Stimulated activated CD4-positive, alpha-beta T cell treated with anti-CD3 and anti-CD28 coated beads, Interleukin-4, amount 100 ng/mL, for 1 hour (primary cell): ENCODE measurements at regions not wholly inside any gene's neighbourhood (a gene's known extent, or its start where the extent isn't known, plus 50 kb on each side); places are given as distances from the start of the nearest gene placed in this dataset.

ENCODE experiments used
- DNase-seq: peaks from one replicate; pipeline ENCODE4 v3.0.0-alpha.2; 2020

- no peak for DNase-seq
These were observed 1135.9 kb upstream of the WWC1 start for GRCh38 chr5:167155387-167156005.

GRCh38 chr5:167156446-167156845, 1135.0 kb upstream of the WWC1 start:
- DNase-seq, result no peak

- no peak for DNase-seq
These were observed 1132.9 kb upstream of the WWC1 start for GRCh38 chr5:167158588-167158987.

GRCh38 chr5:167160388-167160787, 1131.1 kb upstream of the WWC1 start:
- DNase-seq, result no peak

- no peak for DNase-seq
These were observed 1124.7 kb upstream of the WWC1 start for GRCh38 chr5:167166696-167167095.

- no peak for DNase-seq
These were observed 1124.2 kb upstream of the WWC1 start for GRCh38 chr5:167167191-167167795.

- no peak for DNase-seq
These were observed 1122.5 kb upstream of the WWC1 start for GRCh38 chr5:167168971-167169370.

- no peak for DNase-seq
These were observed 1120.4 kb upstream of the WWC1 start for GRCh38 chr5:167171056-167171455.

- no peak for DNase-seq
These were observed 1113.7 kb upstream of the WWC1 start for GRCh38 chr5:167177736-167178135.

GRCh38 chr5:167180906-167181305, 1110.5 kb upstream of the WWC1 start:
- DNase-seq, result no peak

GRCh38 chr5:167205881-167206280, 1085.6 kb upstream of the WWC1 start:
- DNase-seq, result no peak

- DNase-seq, result no peak
These were observed 1084.4 kb upstream of the WWC1 start for GRCh38 chr5:167207081-167207480.

GRCh38 chr5:167208911-167209310, 1082.5 kb upstream of the WWC1 start:
- DNase-seq, result no peak

GRCh38 chr5:167217097-167217743, 1074.2 kb upstream of the WWC1 start:
- DNase-seq, result no peak

GRCh38 chr5:167219298-167219697, 1072.1 kb upstream of the WWC1 start:
- DNase-seq, result no peak

GRCh38 chr5:167226386-167226785, 1065.1 kb upstream of the WWC1 start:
- no peak for DNase-seq

GRCh38 chr5:167228134-167228533, 1063.3 kb upstream of the WWC1 start:
- DNase-seq, result no peak

- DNase-seq, result no peak
These were observed 1061.7 kb upstream of the WWC1 start for GRCh38 chr5:167229751-167230150.

- no peak for DNase-seq
These were observed 1061.0 kb upstream of the WWC1 start for GRCh38 chr5:167230414-167230813.

- no peak for DNase-seq
These were observed 1058.7 kb upstream of the WWC1 start for GRCh38 chr5:167232675-167233311.

GRCh38 chr5:167233507-167234220, 1057.8 kb upstream of the WWC1 start:
- DNase-seq, result no peak

- DNase-seq, result no peak
These were observed 1049.9 kb upstream of the WWC1 start for GRCh38 chr5:167241436-167242067.

GRCh38 chr5:167242701-167243100, 1048.7 kb upstream of the WWC1 start:
- no peak for DNase-seq
